HG03196 (cell line): ENCODE measurements at regions not wholly inside any gene's neighbourhood (a gene's known extent, or its start where the extent isn't known, plus 50 kb on each side); places are given as distances from the start of the nearest gene placed in this dataset.

Source experiments
- ATAC-seq: cut with Tn5 transposase; IDR thresholded peaks from one replicate; pipeline ENCODE4 v1.9.1; 2021; ENCODE audit not compliant: unreplicated experiment

DNA sequence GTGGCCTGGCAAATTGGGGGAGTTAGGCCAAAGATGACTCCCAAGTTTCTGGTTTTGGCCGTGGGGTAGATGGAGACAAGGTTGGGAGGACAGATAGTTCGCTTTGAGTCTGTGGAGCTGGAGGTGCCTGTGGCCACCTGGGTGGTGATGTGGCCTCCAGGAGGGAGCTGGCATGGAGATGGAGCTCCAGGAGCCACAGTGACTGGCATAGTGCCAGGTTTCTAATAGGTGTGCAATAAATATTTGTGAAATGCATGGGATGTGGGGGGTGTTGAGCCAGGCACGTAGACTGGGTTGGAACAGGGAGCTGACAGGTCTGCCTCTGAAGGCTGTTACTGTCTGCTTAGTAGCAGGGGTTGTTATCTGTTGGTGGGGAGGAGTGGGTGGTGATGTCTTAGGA, 102.7 kb downstream of the PAX1 start:
- no peak for ATAC-seq

DNA sequence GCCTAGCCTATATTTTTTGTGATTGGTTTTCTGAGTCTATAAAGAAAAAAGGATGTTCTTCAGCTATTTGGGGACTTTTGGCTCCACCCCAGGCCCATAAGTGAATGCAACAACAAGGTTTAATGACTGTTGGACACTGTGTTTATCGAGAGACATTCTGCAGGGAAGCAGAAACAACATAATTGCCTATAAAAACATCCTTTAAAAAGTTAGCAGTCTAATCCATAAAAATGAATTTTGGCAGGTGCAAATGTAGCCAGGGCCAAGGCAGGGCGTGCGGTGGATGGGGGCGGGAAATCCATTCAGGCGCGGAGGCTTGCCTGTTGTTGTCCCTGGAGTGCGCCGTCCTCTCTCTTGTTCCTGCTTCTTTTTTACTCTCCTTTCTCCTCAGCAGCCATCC, 99.3 kb downstream of the PAX1 start:
- ATAC-seq = no peak

DNA sequence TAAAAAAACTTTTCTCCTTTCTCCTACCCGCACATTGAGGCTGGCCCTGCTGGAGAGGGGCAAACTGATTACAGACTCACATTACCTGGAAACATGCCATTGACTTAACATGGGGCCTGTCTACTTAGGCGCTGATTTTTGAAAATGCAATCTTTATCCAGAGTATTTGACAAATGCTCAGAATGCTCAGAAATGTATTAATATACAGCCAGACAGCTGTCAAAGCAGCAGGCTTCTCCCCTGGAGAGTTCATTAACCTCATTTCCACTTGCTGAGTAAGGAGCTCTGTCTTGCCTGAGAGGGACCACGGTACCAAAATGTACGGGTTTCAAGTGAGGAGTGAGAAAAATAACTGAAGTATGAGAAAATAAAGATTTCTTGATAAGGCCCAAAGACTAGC, 95.7 kb downstream of the PAX1 start:
- ATAC-seq = no peak

DNA sequence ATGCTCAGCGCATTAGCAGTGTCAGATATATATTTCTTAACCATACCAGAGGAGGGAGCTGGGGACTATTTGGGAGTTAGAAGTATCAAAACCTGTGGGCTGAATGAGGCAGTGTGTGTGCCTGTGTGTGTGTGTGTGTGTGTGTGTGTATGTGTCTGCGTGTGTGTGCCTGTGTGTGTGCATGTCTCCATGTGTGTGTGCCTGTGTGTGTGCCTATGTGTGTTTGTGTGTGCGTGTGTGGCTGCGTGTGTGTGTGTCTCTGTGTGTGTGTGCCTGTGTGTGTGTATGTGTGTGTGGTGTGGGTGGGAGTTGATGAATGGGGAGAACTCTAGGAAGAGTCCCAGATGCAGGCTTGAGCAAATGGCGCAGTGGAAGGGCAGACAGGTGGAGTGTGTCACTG, 92.9 kb downstream of the PAX1 start:
- no peak for ATAC-seq

DNA sequence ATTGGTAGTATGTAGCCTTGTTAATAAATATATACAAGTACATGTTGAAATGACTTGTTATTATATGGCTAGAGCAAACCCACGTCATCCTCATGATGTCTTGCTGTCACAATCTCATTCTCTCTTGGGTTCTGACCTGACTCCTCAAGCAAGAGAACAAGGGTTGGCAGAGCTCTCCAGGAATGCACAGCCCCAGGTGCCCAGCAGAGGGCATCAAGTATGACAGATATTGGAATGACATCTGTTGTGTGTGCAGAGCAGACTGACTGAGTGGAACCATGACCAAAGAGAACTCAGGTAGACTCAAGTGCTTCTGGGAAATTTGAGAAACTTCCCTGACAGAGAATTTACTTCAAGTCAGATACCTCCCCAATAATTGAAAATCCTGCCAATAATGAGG, 90.6 kb downstream of the PAX1 start:
- no peak for ATAC-seq

DNA sequence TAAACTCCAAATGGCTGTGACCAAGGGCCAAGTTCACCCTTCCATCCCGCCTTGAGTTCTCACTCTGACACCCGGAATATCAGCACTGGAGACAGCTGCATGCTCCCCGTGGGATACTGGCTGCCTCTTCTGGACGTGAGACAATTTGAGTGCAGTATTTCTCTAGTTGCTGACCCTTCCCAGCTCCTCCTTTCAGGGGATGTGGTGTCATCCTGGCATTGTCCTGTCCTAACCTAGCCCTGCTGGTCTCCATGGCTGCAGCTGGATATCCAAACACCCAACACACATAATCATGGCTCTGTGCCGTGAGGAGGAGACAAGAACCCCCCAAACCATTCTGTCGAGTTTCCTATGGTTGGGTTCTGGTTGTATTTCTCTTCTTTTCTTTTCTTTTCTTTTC, 82.6 kb downstream of the PAX1 start:
- ATAC-seq = no peak

DNA sequence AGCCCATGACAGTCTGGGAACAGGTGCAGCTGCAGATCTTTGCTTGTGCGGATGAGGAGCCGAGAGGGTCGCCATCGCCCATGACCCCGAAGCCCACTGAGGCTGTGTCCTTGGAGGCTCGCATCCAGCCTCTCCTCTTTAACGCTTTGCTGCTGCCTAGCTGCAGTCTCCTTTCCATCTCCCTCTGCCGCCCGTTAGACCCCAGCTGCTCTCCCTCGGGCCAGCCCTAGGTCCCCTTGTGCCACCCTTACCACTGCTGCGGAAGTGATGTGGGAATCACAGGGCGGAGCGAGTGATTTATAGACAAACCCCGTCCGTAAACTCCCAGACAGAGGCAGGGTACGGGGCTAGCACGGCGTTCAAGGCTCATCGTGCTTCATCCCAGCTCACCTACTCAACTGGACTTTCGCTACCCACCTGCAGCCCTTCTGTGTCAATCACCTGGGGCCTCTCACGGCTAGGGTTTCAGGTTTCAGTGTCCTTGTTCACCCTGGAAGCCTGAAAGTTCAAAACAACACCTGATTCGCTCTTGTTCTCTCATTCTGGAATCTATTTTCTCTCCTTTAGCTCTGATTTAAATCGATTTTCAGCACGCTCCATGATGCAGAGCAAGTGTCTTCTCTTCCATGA, 76.1 kb downstream of the PAX1 start:
- no peak for ATAC-seq

DNA sequence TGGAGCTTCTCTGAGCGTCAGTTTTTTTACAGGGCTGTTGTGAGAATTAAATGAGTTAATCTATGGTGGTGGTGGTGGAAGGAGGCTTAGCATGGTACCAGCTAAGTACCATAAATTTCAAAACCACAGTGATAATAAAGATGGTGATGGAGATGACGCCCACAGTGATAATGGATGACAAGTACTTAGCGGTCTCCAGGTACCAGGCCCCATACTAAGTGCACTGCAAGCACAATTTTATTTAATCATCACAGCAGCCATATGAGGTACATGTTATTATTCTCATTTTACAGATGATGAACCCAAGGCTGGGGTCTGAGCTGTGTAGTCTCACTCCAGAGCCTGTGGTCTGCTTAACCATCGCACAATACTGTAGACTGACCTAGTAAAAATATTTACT, 75.1 kb downstream of the PAX1 start:
- no peak for ATAC-seq
